Type B pancreatic cell (in vitro differentiated cells): ENCODE measurements at regions not wholly inside any gene's neighbourhood (a gene's known extent, or its start where the extent isn't known, plus 50 kb on each side); places are given as distances from the start of the nearest gene placed in this dataset.
A peak's percentile ranks its signal among the peaks of the same experiment; 100 is the strongest.

Source experiments
- DNase-seq: peaks from one replicate; pipeline ENCODE4 v3.0.0; 2021; ENCODE audit warnings: mixed read lengths; ENCODE audit not compliant: unreplicated experiment; ENCODE audit errors: extremely low spot score
- H3K27ac Mint-ChIP-seq: 2 replicates; pipeline ENCODE4 v1.8.0; 2021; ENCODE audit warnings: mild to moderate bottlenecking, mixed read lengths
- H3K27me3 Mint-ChIP-seq: 2 replicates; pipeline ENCODE4 v1.8.0; 2021; ENCODE audit warnings: mixed read lengths
- H3K36me3 Mint-ChIP-seq: 2 replicates; pipeline ENCODE4 v1.8.0; 2021; ENCODE audit warnings: mixed read lengths
- H3K4me1 Mint-ChIP-seq: one replicate; pipeline ENCODE4 v1.8.0; 2021; ENCODE audit warnings: mixed read lengths; ENCODE audit not compliant: unreplicated experiment
- H3K4me3 Mint-ChIP-seq: 2 replicates; pipeline ENCODE4 v1.8.0; 2021; ENCODE audit warnings: mild to moderate bottlenecking, mixed read lengths
- H3K9me3 Mint-ChIP-seq: 2 replicates; pipeline ENCODE4 v1.8.0; 2021; ENCODE audit warnings: mixed read lengths
- TF ChIP-seq, protein P1 (sequence below): fragments of 200-600 bp; sonication (generic); conservative IDR thresholded peaks from 2 replicates; pipeline ENCODE4 v1.5.0; 2021; ENCODE audit warnings: antibody characterized with exemption, mild to moderate bottlenecking

DNA sequence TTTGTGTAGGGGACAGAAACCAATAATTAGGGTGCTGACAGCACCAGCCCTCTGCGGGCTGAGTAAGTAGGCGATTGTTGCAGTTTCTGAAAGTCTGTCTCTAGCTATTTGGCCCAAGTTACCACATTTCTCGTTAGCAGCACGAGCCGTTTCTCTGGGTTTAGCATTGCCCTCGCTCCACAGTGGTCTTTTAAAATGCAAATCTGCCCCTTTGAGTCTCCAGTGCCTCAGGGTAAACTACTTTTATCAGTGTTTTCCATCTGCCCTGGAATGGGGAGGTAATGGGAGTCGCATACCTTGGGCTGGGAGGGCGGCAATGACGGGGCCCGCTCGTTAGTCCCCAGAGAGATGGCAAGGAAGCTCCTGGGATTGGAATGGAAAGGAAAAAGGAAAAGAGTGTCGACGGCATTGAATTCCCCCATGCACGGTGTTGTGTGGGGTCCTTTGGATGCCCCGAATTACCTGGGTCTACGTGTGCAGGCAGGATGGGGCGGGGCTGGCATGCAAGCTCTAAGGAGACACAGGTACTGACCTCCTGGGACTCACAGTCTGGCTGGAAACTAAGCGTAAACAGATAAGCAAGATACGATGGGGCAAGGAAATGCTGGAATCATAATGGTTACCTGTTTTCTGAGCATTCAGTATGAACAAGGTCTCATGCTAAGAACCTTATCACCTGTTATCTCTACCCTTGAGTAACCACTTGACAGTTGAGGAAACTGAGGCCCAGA is 131.8 kb upstream of the MAP1LC3B2 start:
- H3K36me3 Mint-ChIP-seq = no peaks in the 10 kb centered on the region
- H3K27me3 Mint-ChIP-seq = peaks cover 11% of the 10 kb centered on the region
- peak overlapping the region; percentile 89 for H3K27ac Mint-ChIP-seq
- H3K4me3 Mint-ChIP-seq = peak overlapping the region; percentile 66
- peaks cover 45% of the 10 kb centered on the region for H3K4me1 Mint-ChIP-seq
- H3K9me3 Mint-ChIP-seq = no peaks in the 10 kb centered on the region
- TF ChIP-seq, protein P1, sequence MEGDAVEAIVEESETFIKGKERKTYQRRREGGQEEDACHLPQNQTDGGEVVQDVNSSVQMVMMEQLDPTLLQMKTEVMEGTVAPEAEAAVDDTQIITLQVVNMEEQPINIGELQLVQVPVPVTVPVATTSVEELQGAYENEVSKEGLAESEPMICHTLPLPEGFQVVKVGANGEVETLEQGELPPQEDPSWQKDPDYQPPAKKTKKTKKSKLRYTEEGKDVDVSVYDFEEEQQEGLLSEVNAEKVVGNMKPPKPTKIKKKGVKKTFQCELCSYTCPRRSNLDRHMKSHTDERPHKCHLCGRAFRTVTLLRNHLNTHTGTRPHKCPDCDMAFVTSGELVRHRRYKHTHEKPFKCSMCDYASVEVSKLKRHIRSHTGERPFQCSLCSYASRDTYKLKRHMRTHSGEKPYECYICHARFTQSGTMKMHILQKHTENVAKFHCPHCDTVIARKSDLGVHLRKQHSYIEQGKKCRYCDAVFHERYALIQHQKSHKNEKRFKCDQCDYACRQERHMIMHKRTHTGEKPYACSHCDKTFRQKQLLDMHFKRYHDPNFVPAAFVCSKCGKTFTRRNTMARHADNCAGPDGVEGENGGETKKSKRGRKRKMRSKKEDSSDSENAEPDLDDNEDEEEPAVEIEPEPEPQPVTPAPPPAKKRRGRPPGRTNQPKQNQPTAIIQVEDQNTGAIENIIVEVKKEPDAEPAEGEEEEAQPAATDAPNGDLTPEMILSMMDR = no peak
- no peak for DNase-seq

GRCh38 chr12:116429826-116430360 is 129.3 kb upstream of the MAP1LC3B2 start:
- Mint-ChIP-seq H3K27ac (no peak overlapping the region), H3K4me1 (peaks cover 57% of the 10 kb centered on the region), H3K9me3 (no peaks in the 10 kb centered on the region), H3K27me3 (peaks cover 11% of the 10 kb centered on the region), H3K4me3 (no peak overlapping the region), H3K36me3 (no peaks in the 10 kb centered on the region)
- no peak for DNase-seq
- TF ChIP-seq, protein P1 = no peak

DNA sequence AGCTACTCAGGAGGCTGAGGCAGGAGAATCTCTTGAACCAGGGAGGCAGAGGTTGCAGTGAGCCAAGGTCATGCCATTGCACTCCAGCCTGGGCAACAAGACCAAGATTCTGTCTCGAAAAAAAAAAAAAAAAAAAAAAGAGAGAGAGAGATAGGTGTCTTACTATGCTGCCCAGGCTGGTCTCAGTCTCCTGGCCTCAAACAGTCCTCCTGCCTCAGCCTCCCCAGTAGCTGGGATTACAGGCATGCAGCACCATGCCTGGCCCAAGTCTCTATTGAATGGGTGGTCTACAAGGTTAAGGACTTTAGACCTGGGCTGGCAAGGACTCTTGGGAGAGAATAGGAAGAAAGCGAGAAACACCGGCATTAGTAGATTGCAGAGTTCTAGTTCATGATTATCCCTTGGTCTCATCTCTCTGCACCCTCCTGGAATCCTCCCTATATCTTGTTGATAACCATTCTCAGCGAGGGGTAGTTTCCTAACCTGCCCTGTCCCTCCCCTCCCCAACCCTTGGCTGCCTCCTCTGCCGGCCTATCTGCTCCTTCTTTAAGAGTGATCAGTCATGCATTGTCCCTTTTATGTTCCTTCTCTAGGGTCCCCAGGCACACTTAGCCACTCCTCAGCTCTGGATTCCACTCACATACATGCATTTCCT is 128.1 kb upstream of the MAP1LC3B2 start:
- H3K4me3 Mint-ChIP-seq = no peak overlapping the region
- peaks cover 10% of the 10 kb centered on the region for H3K27me3 Mint-ChIP-seq
- peaks cover 57% of the 10 kb centered on the region for H3K4me1 Mint-ChIP-seq
- TF ChIP-seq, protein P1 = no peak
- no peaks in the 10 kb centered on the region for H3K36me3 Mint-ChIP-seq
- H3K9me3 Mint-ChIP-seq = no peaks in the 10 kb centered on the region
- DNase-seq = no peak
- H3K27ac Mint-ChIP-seq = peak overlapping the region; percentile 2

GRCh38 chr12:116431677-116432300 is 127.4 kb upstream of the MAP1LC3B2 start:
- Mint-ChIP-seq H3K27me3 (peaks cover 5% of the 10 kb centered on the region), H3K36me3 (no peaks in the 10 kb centered on the region), H3K4me1 (peaks cover 56% of the 10 kb centered on the region), H3K27ac (peak overlapping the region; percentile 2), H3K9me3 (no peaks in the 10 kb centered on the region), H3K4me3 (no peak overlapping the region)
- TF ChIP-seq, protein P1 = no peak
- no peak for DNase-seq

- H3K27ac Mint-ChIP-seq = no peak overlapping the region
- H3K27me3 Mint-ChIP-seq = peaks cover 2% of the 10 kb centered on the region
- DNase-seq = no peak
- H3K4me1 Mint-ChIP-seq = peaks cover 55% of the 10 kb centered on the region
- no peaks in the 10 kb centered on the region for H3K9me3 Mint-ChIP-seq
- TF ChIP-seq, protein P1 = no peak
- H3K4me3 Mint-ChIP-seq = no peak overlapping the region
- H3K36me3 Mint-ChIP-seq = no peaks in the 10 kb centered on the region
These were observed 126.8 kb upstream of the MAP1LC3B2 start for GRCh38 chr12:116432314-116432750.
